Ovary (tissue), 7 donors: ENCODE measurements at regions not wholly inside any gene's neighbourhood (a gene's known extent, or its start where the extent isn't known, plus 50 kb on each side); places are given as distances from the start of the nearest gene placed in this dataset.

Experiments
- DNase-seq, 5 donors: peaks; one replicate each; pipeline ENCODE4 v3.0.0-alpha.2; 2019 to 2020
- H3K27ac ChIP-seq, 2 donors: fragments of 200-600 bp; one replicate each; pipeline versions ENCODE4 v1.5.1 to v1.8.0; 2019 to 2022
- H3K27me3 ChIP-seq: fragments of 200-600 bp; one replicate; pipeline ENCODE4 v1.8.0; 2022
- H3K36me3 ChIP-seq: fragments of 200-600 bp; sonication (generic); one replicate; pipeline ENCODE4 v1.5.1; 2019
- H3K4me1 ChIP-seq: one replicate; pipeline ENCODE4 v1.8.1; 2013; ENCODE audit warnings: mild to moderate bottlenecking, moderate library complexity; ENCODE audit not compliant: insufficient read depth
- H3K4me3 ChIP-seq: fragments of 200-600 bp; sonication (generic); one replicate; pipeline ENCODE4 v1.5.1; 2017
- H3K9me3 ChIP-seq, 2 donors: fragments of 200-600 bp in 1 of 2; sonication (generic) in 1 of 2; one replicate each; pipeline versions ENCODE4 v1.5.1 to v1.8.1; 2013 to 2019; ENCODE audit warnings: mild to moderate bottlenecking in 1 of 2, moderate library complexity in 1 of 2
- EP300 ChIP-seq: sonication (generic); formaldehyde crosslinking; IDR thresholded peaks from one replicate; pipeline ENCODE4 v1.6.1; 2017; ENCODE audit warnings: antibody characterized with exemption
- POLR2A ChIP-seq: fragments of 450-650 bp; IDR thresholded peaks from one replicate; pipeline ENCODE4 v1.6.1; 2017; ENCODE audit warnings: antibody characterized with exemption, mild to moderate bottlenecking, moderate library complexity
- whole genome bisulfite sequencing, 3 donors: extraction: QIAGEN DNeasy Blood & Tissue Kit in 1 of 3; methylation state at CpG; one replicate each; pipeline versions ENCODE4 v1.1.5 to v1.1.7; 2013 to 2017; 5-methylcytosine and 5-hydroxymethylcytosine counted together
- intact Hi-C, 4 donors: fragments of 100-400 bp; cut with DNase I; formaldehyde crosslinking; loops; one replicate each; pipeline versions ENCODE4 v1.11.0 to v1.15.1; 2022 to 2023
- TF ChIP-seq, protein P1 (sequence below), 3 donors: fragments of 450-650 bp in 2 of 3; fragments of 200-600 bp in 1 of 3; IDR thresholded peaks; one replicate each; pipeline versions ENCODE4 v1.5.1 to v1.8.0; 2016 to 2022; ENCODE audit warnings: antibody characterized with exemption in 3 of 3, mild to moderate bottlenecking in 1 of 3
- donor health status: DM: no; HTN: no; CAD: no; lungs with moderate emphysema.
- donor health status: DM: no; HTN: no; CAD: no.
- donor health status: Bipolar disorder and iron deficiency.
- donor health status: DM: no; HTN: no; CAD: no.
- donor health status: DM: yes; HTN: yes; CAD: no.

- 88 to 100% (median 90%) methylated on average over 1 of the region's 1 CpG for WGBS, 3 donors
- H3K36me3 ChIP-seq = no peaks in the 10 kb centered on the region
- DNase-seq = no peak
- no peaks in the 10 kb centered on the region for H3K27me3 ChIP-seq
- no peaks in the 10 kb centered on the region for H3K9me3 ChIP-seq
- no peak overlapping the region for H3K4me3 ChIP-seq
- TF ChIP-seq POLR2A = no peak
- TF ChIP-seq EP300 = no peak
- TF ChIP-seq, protein P1, sequence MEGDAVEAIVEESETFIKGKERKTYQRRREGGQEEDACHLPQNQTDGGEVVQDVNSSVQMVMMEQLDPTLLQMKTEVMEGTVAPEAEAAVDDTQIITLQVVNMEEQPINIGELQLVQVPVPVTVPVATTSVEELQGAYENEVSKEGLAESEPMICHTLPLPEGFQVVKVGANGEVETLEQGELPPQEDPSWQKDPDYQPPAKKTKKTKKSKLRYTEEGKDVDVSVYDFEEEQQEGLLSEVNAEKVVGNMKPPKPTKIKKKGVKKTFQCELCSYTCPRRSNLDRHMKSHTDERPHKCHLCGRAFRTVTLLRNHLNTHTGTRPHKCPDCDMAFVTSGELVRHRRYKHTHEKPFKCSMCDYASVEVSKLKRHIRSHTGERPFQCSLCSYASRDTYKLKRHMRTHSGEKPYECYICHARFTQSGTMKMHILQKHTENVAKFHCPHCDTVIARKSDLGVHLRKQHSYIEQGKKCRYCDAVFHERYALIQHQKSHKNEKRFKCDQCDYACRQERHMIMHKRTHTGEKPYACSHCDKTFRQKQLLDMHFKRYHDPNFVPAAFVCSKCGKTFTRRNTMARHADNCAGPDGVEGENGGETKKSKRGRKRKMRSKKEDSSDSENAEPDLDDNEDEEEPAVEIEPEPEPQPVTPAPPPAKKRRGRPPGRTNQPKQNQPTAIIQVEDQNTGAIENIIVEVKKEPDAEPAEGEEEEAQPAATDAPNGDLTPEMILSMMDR (IDR thresholded peaks at IDR 0.05) = no peak
- intact Hi-C loops = no loop called here
- H3K27ac ChIP-seq = no peak overlapping the region
- no peaks in the 10 kb centered on the region for H3K4me1 ChIP-seq
Observed at GRCh38 chr20:52708137-52708536, 264.0 kb upstream of the TSHZ2 start.

GRCh38 chr20:52704553-52704952, 267.6 kb upstream of the TSHZ2 start:
- Histone ChIP-seq H3K4me1 (no peaks in the 10 kb centered on the region), H3K4me3 (no peak overlapping the region), H3K9me3 (no peaks in the 10 kb centered on the region), H3K27me3 (no peaks in the 10 kb centered on the region), H3K36me3 (no peaks in the 10 kb centered on the region), H3K27ac (no peak overlapping the region)
- no peak for DNase-seq
- intact Hi-C loops = no loop called here
- 46 to 70% (median 61%) methylated on average over 1 of the region's 1 CpG for WGBS, 3 donors
- no peak for TF ChIP-seq POLR2A
- no peak for TF ChIP-seq EP300
- TF ChIP-seq, protein P1 (IDR thresholded peaks at IDR 0.05) = no peak

DNA sequence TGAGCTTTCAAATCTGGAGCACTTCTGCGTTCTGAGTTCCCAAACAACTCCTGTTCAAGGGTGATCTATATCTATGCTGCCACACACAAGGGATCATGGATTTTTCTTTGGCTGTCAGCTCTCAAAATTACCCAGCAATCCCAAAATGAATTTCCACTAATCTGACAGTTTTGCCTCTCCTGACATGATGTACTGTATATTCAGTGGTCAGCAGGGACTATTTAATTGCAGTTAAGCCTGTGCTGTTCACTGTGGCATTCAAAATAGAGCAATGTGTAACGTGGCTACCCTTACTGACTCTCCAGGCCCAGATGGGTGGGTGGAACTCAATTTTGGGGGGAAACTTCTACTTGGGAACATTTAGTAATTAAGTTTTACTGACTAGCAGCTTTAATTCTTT, 283.8 kb upstream of the TSHZ2 start:
- WGBS, 3 donors = 19 to 41% (median 24%) methylated on average over 2 of the region's 2 CpGs
- Histone ChIP-seq H3K9me3 (no peaks in the 10 kb centered on the region), H3K4me1 (no peaks in the 10 kb centered on the region), H3K27ac (no peak overlapping the region), H3K4me3 (no peak overlapping the region), H3K36me3 (no peaks in the 10 kb centered on the region), H3K27me3 (no peaks in the 10 kb centered on the region)
- intact Hi-C loops = no loop called here
- DNase-seq = no peak
- TF ChIP-seq, protein P1 (IDR thresholded peaks at IDR 0.05) = no peak
- no peak for TF ChIP-seq POLR2A
- TF ChIP-seq EP300 = no peak

DNA sequence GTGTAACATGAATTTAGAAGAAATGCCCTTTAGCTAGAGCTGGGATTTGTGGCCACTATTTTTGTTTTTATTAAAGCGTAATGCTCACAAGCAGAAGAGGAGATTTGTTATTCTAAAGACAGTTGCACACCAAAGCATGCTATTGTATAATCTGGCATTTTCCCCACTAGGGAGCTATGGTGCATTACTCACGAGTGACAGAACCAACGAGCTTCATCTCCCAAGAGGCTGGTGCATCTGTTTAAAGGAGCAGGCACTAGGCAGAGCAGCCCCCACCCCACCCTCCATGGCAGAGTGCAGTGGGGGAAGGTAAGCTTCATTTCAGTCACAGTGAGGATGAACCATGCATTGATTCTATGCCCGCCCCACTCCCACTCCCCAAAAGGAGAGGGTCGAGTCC, 287.3 kb upstream of the TSHZ2 start:
- TF ChIP-seq, protein P1 (IDR thresholded peaks at IDR 0.05) = no peak
- no peaks in the 10 kb centered on the region for H3K4me1 ChIP-seq
- no peaks in the 10 kb centered on the region for H3K27me3 ChIP-seq
- WGBS, 3 donors = 39 to 44% (median 42%) methylated on average over 5 of the region's 5 CpGs
- H3K9me3 ChIP-seq = no peaks in the 10 kb centered on the region
- intact Hi-C loops = no loop called here
- no peak overlapping the region for H3K27ac ChIP-seq
- H3K36me3 ChIP-seq = no peaks in the 10 kb centered on the region
- DNase-seq = no peak
- no peak overlapping the region for H3K4me3 ChIP-seq

DNA sequence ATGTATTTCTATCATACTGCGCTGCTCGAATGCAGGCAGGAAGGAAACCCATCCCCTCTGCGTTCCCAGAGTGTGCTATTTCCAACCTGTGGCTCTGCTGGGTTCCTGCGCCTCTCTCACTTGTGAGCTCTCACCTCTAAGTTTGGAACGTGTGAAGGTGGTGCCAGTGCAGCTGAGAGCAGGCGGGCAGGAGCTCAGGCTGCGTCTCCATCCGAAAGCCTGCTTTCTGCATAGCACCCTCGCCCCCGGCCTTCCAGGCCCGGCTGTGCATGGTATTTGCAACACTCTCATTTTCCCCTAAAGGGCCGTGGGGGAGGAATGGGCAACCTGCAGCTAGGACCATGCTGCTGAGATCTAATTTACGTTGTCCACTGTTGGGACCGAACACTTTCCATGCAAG, 288.0 kb upstream of the TSHZ2 start:
- no peak for TF ChIP-seq POLR2A
- no peak for TF ChIP-seq EP300
- TF ChIP-seq, protein P1 (IDR thresholded peaks at IDR 0.05) = no peak
- intact Hi-C loops = no loop called here
- Histone ChIP-seq H3K27me3 (no peaks in the 10 kb centered on the region), H3K9me3 (no peaks in the 10 kb centered on the region), H3K27ac (no peak overlapping the region), H3K36me3 (no peaks in the 10 kb centered on the region), H3K4me3 (no peak overlapping the region), H3K4me1 (no peaks in the 10 kb centered on the region)
- DNase-seq = no peak
- WGBS, 3 donors = 73 to 80% (median 75%) methylated on average over 14 of the region's 14 CpGs
